H1 (cell line): ENCODE measurements at regions not wholly inside any gene's neighbourhood (a gene's known extent, or its start where the extent isn't known, plus 50 kb on each side); places are given as distances from the start of the nearest gene placed in this dataset.

ENCODE experiments used
- CTCF ChIP-seq, 3 experiments: IDR thresholded peaks; 1 replicate in 2 of 3; 2 replicates in 1 of 3; pipeline versions ENCODE4 v1.5.1 to v1.6.1; 2011; ENCODE audit warnings: low read length in 3 of 3, mild to moderate bottlenecking in 3 of 3, inconsistent platforms in 2 of 3, low read depth in 1 of 3, moderate library complexity in 1 of 3; ENCODE audit not compliant: insufficient read depth in 1 of 3; ENCODE audit errors: control extremely low read depth in 1 of 3
- POLR2AphosphoS5 ChIP-seq: IDR thresholded peaks from 2 replicates; pipeline ENCODE4 v1.6.1; 2011; ENCODE audit warnings: low read depth, low read length
- SIN3A ChIP-seq, 2 experiments: IDR thresholded peaks in 1 of 2; conservative IDR thresholded peaks in 1 of 2; 2 replicates each; pipeline ENCODE4 v1.6.1; 2011 to 2012; ENCODE audit warnings: low read length in 2 of 2, improper control_type of control experiment in 1 of 2, low read depth in 1 of 2, mild to moderate bottlenecking in 1 of 2

- TF ChIP-seq POLR2AphosphoS5 (no peak), SIN3A (conservative IDR thresholded peaks at IDR 0.05 in 1 of 2, IDR thresholded peaks at IDR 0.05 in 1 of 2; ENCODE audit: low read depth in 1 of 2, low read length in 2 of 2) (no peak), CTCF (IDR thresholded peaks at IDR 0.05; ENCODE audit: control extremely low read depth in 1 of 3, insufficient read depth in 1 of 3, low read depth in 1 of 3, low read length in 3 of 3) (no peak)
Measured at GRCh38 chr1:29505532-29506220, 269.4 kb downstream of the PTPRU start (continued).
